ENCODE measurements at regions not wholly inside any gene's neighbourhood (a gene's known extent, or its start where the extent isn't known, plus 50 kb on each side); places are given as distances from the start of the nearest gene placed in this dataset.
"Not testable (repeated sequence)": the region's sequence is repeated elsewhere in the genome, so short reads cannot be mapped to it uniquely, and the experiment has no call there.

- not testable (repeated sequence) for TF ChIP-seq CTCF (optimal IDR thresholded peaks at IDR 0.05 in 1 of 3, IDR thresholded peaks at IDR 0.05 in 1 of 3, conservative IDR thresholded peaks at IDR 0.05 in 1 of 3; ENCODE audit: extremely low read depth in 1 of 3, insufficient read depth in 2 of 3, low read length in 3 of 3); EZH2 (IDR thresholded peaks at IDR 0.05; ENCODE audit: low read length)
These were observed 152.8 kb downstream of the LIPI start for GRCh38 chr21:14057841-14058481.

Data from keratinocyte (primary cell).